Epithelial cell of esophagus (primary cell): ENCODE measurements at regions not wholly inside any gene's neighbourhood (a gene's known extent, or its start where the extent isn't known, plus 50 kb on each side); places are given as distances from the start of the nearest gene placed in this dataset.
A peak's percentile ranks its signal among the peaks of the same experiment; 100 is the strongest.
"Not testable (repeated sequence)": the region's sequence is repeated elsewhere in the genome, so short reads cannot be mapped to it uniquely, and the experiment has no call there.

Source experiments
- DNase-seq: peaks from one replicate; pipeline ENCODE4 v3.0.0; 2010; ENCODE audit warnings: low read depth
- H3K4me3 ChIP-seq: 2 replicates; pipeline ENCODE4 v1.5.1; 2011; ENCODE audit warnings: mild to moderate bottlenecking, low read length, control low read depth
- TF ChIP-seq, protein P1 (sequence below): IDR thresholded peaks from 2 replicates; pipeline ENCODE4 v1.5.1; 2011; ENCODE audit warnings: low read depth, mild to moderate bottlenecking, low read length, control low read depth, inconsistent platforms; ENCODE audit not compliant: insufficient read depth; ENCODE audit errors: missing control alignments

DNA sequence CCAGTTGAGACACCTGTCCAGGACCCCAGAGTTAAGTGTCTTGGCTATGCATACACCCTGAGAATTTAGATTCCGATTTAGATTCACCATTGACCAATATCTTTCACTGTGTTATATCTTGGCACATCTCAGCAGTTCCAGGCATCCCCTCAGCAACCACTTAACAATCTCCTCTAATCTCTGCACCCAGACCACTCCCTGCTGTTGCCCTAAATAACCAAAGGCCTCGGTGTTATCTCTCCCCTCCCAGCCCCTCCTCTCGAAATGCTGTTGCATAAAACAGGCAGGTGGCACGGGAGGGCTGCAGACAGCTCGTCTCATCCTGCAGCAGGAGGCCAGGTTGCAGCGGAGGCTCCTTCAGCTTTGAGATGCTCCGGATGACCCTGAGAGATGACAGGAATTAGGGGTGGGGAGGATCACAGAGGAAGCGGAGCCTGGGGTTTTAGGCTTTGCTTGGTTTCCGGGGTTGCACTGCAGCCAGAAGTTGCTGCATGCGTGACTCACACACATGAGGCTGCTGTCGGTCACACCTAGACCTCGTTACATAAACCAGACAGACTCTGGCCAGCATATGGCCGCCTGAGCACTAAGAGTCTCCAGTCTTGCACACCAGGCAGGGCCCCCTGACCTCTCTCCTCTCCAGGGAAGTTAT, 210.3 kb upstream of the USP9Y start:
- no peak overlapping the region for H3K4me3 ChIP-seq
- peak; percentile 67 for DNase-seq
- TF ChIP-seq, protein P1, sequence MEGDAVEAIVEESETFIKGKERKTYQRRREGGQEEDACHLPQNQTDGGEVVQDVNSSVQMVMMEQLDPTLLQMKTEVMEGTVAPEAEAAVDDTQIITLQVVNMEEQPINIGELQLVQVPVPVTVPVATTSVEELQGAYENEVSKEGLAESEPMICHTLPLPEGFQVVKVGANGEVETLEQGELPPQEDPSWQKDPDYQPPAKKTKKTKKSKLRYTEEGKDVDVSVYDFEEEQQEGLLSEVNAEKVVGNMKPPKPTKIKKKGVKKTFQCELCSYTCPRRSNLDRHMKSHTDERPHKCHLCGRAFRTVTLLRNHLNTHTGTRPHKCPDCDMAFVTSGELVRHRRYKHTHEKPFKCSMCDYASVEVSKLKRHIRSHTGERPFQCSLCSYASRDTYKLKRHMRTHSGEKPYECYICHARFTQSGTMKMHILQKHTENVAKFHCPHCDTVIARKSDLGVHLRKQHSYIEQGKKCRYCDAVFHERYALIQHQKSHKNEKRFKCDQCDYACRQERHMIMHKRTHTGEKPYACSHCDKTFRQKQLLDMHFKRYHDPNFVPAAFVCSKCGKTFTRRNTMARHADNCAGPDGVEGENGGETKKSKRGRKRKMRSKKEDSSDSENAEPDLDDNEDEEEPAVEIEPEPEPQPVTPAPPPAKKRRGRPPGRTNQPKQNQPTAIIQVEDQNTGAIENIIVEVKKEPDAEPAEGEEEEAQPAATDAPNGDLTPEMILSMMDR: no peak

DNA sequence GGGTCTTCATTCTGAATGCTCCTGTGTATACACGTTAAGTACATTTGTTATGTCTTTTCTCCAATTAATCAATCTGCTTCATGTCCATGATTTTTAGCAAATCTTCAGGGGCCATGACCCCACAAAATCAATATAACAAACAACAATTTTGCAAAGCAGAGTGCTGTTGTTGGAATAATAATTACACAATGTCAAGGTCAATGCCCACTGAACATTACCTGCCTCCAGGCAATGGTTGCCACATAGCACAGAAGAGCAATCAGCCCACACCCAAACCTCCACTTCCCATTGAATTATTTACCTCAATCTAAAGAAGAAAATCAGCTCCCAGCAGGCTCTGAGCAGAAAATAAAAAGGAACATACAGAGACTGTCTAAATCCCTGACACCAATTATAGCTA, 208.8 kb upstream of the USP9Y start:
- H3K4me3 ChIP-seq: no peak overlapping the region
- TF ChIP-seq, protein P1: no peak
- DNase-seq: peak; percentile 15

DNA sequence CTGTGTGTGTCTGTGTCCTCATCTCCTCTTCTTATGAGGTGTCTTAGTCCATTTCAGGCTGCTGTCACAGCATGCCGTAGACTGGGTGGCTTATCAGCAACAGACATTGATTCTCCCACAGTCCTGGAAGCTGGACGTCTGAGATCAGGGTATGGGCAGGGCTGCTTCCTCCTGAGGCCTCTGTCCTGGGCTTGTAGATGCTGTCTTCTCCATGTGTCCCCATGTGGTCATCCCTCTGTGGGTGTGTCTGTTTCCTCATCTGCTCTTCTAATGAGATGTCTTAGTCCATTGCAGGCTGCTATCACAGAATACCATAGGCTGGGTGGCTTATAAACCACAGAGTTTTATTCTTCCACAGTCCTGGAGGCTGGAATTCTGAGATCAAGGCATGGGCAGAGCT, 205.0 kb upstream of the USP9Y start:
- H3K4me3 ChIP-seq: no peak overlapping the region
- no peak for DNase-seq
- TF ChIP-seq, protein P1: no peak

DNA sequence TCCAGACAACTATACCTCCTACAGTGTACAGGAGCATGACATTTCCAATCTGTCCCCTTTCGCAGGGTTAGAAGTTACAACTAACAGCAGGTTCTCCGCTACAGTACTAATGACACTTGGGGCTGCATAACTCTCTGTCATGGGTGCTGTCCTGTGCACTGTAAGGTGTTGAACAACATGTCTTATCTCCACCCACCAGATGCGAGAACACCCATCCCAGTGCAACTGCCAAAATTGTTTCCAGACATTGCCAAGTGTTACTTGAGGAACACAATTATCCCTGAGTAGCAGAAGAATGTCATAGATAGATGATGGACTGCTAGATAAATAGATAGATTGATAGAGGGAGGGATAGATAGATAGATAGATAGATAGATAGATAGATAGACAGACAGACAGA, 200.9 kb upstream of the USP9Y start:
- no peak for DNase-seq
- no peak overlapping the region for H3K4me3 ChIP-seq
- TF ChIP-seq, protein P1: no peak

DNA sequence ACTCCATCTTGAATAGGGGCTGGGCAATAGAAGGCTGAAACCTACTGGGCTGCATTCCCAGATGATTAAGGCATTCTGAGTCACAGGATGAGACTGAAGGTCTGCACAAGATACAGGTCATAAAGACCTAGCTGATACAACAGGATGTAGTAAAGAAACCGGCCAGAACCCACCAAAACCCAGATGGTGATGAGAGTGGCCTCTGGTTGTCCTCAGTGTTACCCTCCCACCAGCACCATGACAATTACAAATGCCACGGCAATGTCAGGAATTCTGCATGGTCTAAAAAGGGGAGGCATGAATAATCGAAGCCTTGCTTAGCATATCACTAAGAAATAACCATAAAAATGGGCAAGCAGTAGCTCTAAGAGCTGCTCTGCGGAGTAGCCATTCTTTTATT, 197.0 kb upstream of the USP9Y start:
- peak; percentile 26 for DNase-seq
- H3K4me3 ChIP-seq: not testable (repeated sequence)

DNA sequence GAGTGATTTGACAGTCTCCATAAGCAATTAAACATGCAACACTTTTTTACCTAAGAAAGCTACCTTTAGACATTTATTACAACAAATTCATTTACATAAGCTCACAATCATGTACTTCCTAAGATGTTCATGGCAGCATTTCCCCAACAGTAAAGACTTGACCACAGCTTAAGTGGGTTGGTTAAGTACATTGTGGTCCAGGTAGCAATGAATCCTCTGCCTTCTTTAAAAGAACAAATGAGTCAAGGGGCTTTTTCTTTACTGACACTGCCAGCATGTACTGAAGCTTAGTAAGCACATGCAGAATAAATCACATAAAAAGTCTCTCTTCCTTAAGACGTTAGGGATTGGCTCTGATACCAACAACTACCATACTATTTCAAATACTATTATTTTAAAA, 183.7 kb upstream of the USP9Y start:
- DNase-seq: no peak
- H3K4me3 ChIP-seq: no peak overlapping the region
- TF ChIP-seq, protein P1: no peak

DNA sequence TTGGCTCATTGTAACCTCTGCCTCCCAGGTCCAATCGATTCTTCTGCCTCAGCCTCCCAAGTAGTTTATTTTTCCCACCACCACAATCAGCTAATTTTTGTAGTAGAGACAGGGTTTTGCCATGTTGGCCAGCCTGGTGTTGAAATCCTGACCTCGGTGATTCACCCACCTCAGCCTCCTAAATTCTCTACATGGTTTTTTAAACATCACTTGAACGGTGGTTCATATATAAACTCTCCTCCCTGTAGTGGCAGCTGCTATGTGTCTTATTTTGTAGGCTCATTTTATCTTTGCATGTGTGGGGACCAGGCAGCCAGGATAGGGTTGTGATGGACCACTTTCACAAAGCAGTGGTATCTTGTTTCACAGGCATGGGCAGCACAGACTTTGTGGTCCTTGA, 175.8 kb upstream of the USP9Y start:
- H3K4me3 ChIP-seq: no peak overlapping the region
- TF ChIP-seq, protein P1: no peak
- DNase-seq: no peak
